ENCODE measurements at regions not wholly inside any gene's neighbourhood (a gene's known extent, or its start where the extent isn't known, plus 50 kb on each side); places are given as distances from the start of the nearest gene placed in this dataset.

DNA sequence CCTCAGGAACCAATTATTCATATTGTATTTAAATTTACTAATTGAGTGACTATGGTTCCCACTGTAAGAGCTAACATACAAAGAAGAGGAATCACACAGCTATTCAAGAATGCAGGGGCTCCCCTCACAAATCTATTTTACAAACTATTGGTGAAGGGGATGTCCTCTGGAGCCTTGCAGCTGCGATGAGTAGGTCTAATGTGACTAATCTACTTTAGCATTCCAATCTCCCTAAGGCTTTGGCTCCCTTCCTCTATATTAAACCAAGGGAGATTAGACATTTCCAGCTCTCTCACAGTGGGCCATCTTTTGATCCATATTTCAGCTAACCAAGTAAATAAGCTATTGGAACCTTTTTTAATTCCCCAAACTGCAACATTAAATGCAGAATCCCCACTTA is 514.2 kb upstream of the BCHE start:
- Histone ChIP-seq H3K36me3 (ENCODE audit: control insufficient read depth, insufficient read depth, low read length) (no peaks in the 10 kb centered on the region), H3K18ac (ENCODE audit: low read depth, low read length) (no peak overlapping the region), H4K5ac (ENCODE audit: low read depth, low read length) (no peak overlapping the region), H2BK5ac (ENCODE audit: low read depth, low read length, poor library complexity, severe bottlenecking) (no peak overlapping the region), H3K4me1 (ENCODE audit: control insufficient read depth, insufficient read depth, low read length) (no peaks in the 10 kb centered on the region), H4K20me1 (ENCODE audit: insufficient read depth, low read length) (no peaks in the 10 kb centered on the region), H4K91ac (ENCODE audit: insufficient read depth, low read depth, low read length) (no peak overlapping the region), H3K27ac (ENCODE audit: insufficient read depth, low read length) (no peak overlapping the region), H2AFZ (replicated peaks; ENCODE audit: low read length, poor library complexity) (no peak overlapping the region), H3K14ac (replicated peaks; ENCODE audit: low read depth, low read length) (no peak overlapping the region), H3K23ac (ENCODE audit: low read depth, low read length) (no peak overlapping the region), H3K56ac (ENCODE audit: extremely low read depth, insufficient read depth, low read length) (no peak overlapping the region), H4K8ac (ENCODE audit: low read depth in 2 of 2, low read length in 2 of 2) (no peak overlapping the region), H3K27me3 (ENCODE audit: control insufficient read depth, insufficient read depth, low read length) (no peaks in the 10 kb centered on the region), H3K79me1 (ENCODE audit: low read depth in 1 of 2, low read length in 2 of 2) (no peaks in the 10 kb centered on the region), H2BK20ac (ENCODE audit: low read depth, low read length) (no peak overlapping the region), H2AK9ac (replicated peaks; ENCODE audit: low read depth, low read length, poor library complexity) (no peak overlapping the region), H2AK5ac (ENCODE audit: low read depth, low read length) (no peak overlapping the region), H2BK15ac (ENCODE audit: low read depth, low read length) (no peak overlapping the region), H3K4me2 (ENCODE audit: low read depth, low read length) (no peak overlapping the region), H3K4me3 (ENCODE audit: insufficient read depth, low read depth, low read length) (no peak overlapping the region), H3K9me1 (ENCODE audit: insufficient read depth, low read length) (no peaks in the 10 kb centered on the region), H3K9me3 (ENCODE audit: control insufficient read depth, insufficient read depth, low read length) (peaks cover 12% of the 10 kb centered on the region), H2BK120ac (ENCODE audit: low read depth, low read length) (no peak overlapping the region), H3K9ac (ENCODE audit: low read depth, low read length) (no peak overlapping the region), H3K4ac (ENCODE audit: low read depth, low read length) (no peak overlapping the region)
- ATAC-seq (ENCODE audit: low read depth) (no peak), DNase-seq (no peak)
- ChIA-PET CTCF (interaction anchor here (0.8 kb wide), 1 partner anchor 1958 kb away, joined by 3 read pairs; no protein-coding TSS in a partner anchor), POLR2A (ENCODE audit: unreplicated experiment) (no interaction called here)
- TF ChIP-seq CEBPB (IDR thresholded peaks at IDR 0.05; ENCODE audit: low read depth, low read length) (no peak), FOS (IDR thresholded peaks at IDR 0.05; ENCODE audit: low read depth, low read length) (no peak), RCOR1 (IDR thresholded peaks at IDR 0.05; ENCODE audit: insufficient replicate concordance, low read length) (no peak), MAFK (IDR thresholded peaks at IDR 0.05; ENCODE audit: low read depth, low read length) (no peak), MXI1 (IDR thresholded peaks at IDR 0.05; ENCODE audit: borderline replicate concordance, low read depth, low read length) (no peak), CHD1 (IDR thresholded peaks at IDR 0.05; ENCODE audit: low read depth, low read length) (no peak), SMC3 (IDR thresholded peaks at IDR 0.05; ENCODE audit: low read depth, low read length) (no peak), RAD21 (IDR thresholded peaks at IDR 0.05; ENCODE audit: low read length) (no peak), POLR2A (IDR thresholded peaks at IDR 0.05; ENCODE audit: low read depth, low read length) (no peak), NFE2L2 (IDR thresholded peaks at IDR 0.05; ENCODE audit: low read depth, low read length) (no peak)
- TF ChIP-seq, protein P1, sequence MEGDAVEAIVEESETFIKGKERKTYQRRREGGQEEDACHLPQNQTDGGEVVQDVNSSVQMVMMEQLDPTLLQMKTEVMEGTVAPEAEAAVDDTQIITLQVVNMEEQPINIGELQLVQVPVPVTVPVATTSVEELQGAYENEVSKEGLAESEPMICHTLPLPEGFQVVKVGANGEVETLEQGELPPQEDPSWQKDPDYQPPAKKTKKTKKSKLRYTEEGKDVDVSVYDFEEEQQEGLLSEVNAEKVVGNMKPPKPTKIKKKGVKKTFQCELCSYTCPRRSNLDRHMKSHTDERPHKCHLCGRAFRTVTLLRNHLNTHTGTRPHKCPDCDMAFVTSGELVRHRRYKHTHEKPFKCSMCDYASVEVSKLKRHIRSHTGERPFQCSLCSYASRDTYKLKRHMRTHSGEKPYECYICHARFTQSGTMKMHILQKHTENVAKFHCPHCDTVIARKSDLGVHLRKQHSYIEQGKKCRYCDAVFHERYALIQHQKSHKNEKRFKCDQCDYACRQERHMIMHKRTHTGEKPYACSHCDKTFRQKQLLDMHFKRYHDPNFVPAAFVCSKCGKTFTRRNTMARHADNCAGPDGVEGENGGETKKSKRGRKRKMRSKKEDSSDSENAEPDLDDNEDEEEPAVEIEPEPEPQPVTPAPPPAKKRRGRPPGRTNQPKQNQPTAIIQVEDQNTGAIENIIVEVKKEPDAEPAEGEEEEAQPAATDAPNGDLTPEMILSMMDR (conservative IDR thresholded peaks at IDR 0.05; ENCODE audit: low read depth, low read length) = no peak
- TF ChIP-seq, protein P2, sequence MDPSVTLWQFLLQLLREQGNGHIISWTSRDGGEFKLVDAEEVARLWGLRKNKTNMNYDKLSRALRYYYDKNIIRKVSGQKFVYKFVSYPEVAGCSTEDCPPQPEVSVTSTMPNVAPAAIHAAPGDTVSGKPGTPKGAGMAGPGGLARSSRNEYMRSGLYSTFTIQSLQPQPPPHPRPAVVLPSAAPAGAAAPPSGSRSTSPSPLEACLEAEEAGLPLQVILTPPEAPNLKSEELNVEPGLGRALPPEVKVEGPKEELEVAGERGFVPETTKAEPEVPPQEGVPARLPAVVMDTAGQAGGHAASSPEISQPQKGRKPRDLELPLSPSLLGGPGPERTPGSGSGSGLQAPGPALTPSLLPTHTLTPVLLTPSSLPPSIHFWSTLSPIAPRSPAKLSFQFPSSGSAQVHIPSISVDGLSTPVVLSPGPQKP (IDR thresholded peaks at IDR 0.05; ENCODE audit: borderline replicate concordance, low read depth, low read length) = no peak
- TF ChIP-seq, protein P3, sequence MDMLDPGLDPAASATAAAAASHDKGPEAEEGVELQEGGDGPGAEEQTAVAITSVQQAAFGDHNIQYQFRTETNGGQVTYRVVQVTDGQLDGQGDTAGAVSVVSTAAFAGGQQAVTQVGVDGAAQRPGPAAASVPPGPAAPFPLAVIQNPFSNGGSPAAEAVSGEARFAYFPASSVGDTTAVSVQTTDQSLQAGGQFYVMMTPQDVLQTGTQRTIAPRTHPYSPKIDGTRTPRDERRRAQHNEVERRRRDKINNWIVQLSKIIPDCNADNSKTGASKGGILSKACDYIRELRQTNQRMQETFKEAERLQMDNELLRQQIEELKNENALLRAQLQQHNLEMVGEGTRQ (IDR thresholded peaks at IDR 0.05; ENCODE audit: low read depth, low read length) = no peak
- intact Hi-C loops (cut with micrococcal nuclease) = no loop called here
- BruUV-seq (replicated peaks) = no TSS peak
- no CpG with 5 or more reads among the region's 1 CpG for WGBS, 2 experiments (ENCODE audit: extremely low coverage in 2 of 2, insufficient read length in 1 of 2)
- dilution Hi-C loops (cut with HindIII; ENCODE audit: low sequenced_read_pairs, unreplicated experiment) = no loop called here
- in situ Hi-C loops (cut with MboI; ENCODE audit: low sequenced_read_pairs) = no loop called here

Measured in IMR-90 (cell line).